Kidney epithelial cell (primary cell): ENCODE measurements at regions not wholly inside any gene's neighbourhood (a gene's known extent, or its start where the extent isn't known, plus 50 kb on each side); places are given as distances from the start of the nearest gene placed in this dataset.

Source experiments
- DNase-seq: peaks from one replicate; pipeline ENCODE4 v3.0.0-alpha.2; 2010; ENCODE audit warnings: low read depth
- H3K27me3 ChIP-seq: 2 replicates; pipeline ENCODE4 v1.6.0; 2011; ENCODE audit warnings: low read length; ENCODE audit not compliant: control insufficient read depth, insufficient read depth
- H3K36me3 ChIP-seq: 2 replicates; pipeline ENCODE4 v1.5.1; 2011; ENCODE audit warnings: low read length; ENCODE audit not compliant: control insufficient read depth, insufficient read depth
- H3K4me3 ChIP-seq: 2 replicates; pipeline ENCODE4 v1.5.1; 2011; ENCODE audit warnings: low read depth, mild to moderate bottlenecking, control low read depth, low read length
- CTCF ChIP-seq: IDR thresholded peaks from 2 replicates; pipeline ENCODE4 v1.5.1; 2011; ENCODE audit warnings: mild to moderate bottlenecking, moderate library complexity, low read length, control low read depth, inconsistent platforms; ENCODE audit not compliant: insufficient read depth, poor library complexity, severe bottlenecking

GRCh38 chr11:95339086-95339901 is 108.3 kb upstream of the SESN3 start:
- DNase-seq = no peak
- Histone ChIP-seq H3K4me3 (no peak overlapping the region), H3K27me3 (no peaks in the 10 kb centered on the region), H3K36me3 (no peaks in the 10 kb centered on the region)
- no peak for TF ChIP-seq CTCF

GRCh38 chr11:95338430-95338991 is 107.5 kb upstream of the SESN3 start:
- no peaks in the 10 kb centered on the region for H3K36me3 ChIP-seq
- no peaks in the 10 kb centered on the region for H3K27me3 ChIP-seq
- DNase-seq = no peak
- no peak for TF ChIP-seq CTCF
- H3K4me3 ChIP-seq = no peak overlapping the region

DNA sequence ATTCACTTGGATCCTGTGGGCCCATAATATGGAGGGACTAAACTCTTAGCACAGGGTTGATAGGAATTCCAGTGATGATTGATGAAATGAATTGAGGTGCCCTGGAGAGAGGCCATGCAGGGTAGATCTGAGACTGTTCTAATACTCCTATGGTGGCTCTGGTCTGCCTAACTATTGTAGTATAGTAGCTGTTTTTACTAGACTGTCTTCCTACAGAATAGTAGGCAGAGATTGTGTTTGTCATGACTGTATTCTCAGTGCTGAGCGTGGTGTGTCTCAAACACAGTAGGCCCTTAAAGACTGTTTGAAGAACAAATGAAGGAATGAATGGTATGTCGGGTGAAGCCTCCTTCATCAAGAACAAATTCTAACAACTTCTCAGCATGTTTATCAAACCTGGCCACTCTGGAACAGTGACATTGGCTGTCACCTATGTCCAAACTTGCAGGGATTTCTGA is 107.0 kb upstream of the SESN3 start:
- no peaks in the 10 kb centered on the region for H3K36me3 ChIP-seq
- H3K27me3 ChIP-seq = no peaks in the 10 kb centered on the region
- DNase-seq = no peak
- no peak for TF ChIP-seq CTCF
- no peak overlapping the region for H3K4me3 ChIP-seq

- H3K36me3 ChIP-seq = no peaks in the 10 kb centered on the region
- DNase-seq = no peak
- TF ChIP-seq CTCF = no peak
- no peak overlapping the region for H3K4me3 ChIP-seq
- H3K27me3 ChIP-seq = no peaks in the 10 kb centered on the region
Measured at GRCh38 chr11:95337175-95337957, 106.4 kb upstream of the SESN3 start.

- H3K36me3 ChIP-seq = no peaks in the 10 kb centered on the region
- no peaks in the 10 kb centered on the region for H3K27me3 ChIP-seq
- H3K4me3 ChIP-seq = no peak overlapping the region
- no peak for TF ChIP-seq CTCF
- DNase-seq = no peak
Measured at GRCh38 chr11:95335989-95336388, 105.0 kb upstream of the SESN3 start.
